ENCODE measurements at regions not wholly inside any gene's neighbourhood (a gene's known extent, or its start where the extent isn't known, plus 50 kb on each side); places are given as distances from the start of the nearest gene placed in this dataset.
A peak's percentile ranks its signal among the peaks of the same experiment; 100 is the strongest.

GRCh38 chr3:98982351-98982750, 80.9 kb upstream of the DCBLD2 start:
- no peak overlapping the region for H2BK15ac ChIP-seq (ENCODE audit: low read depth, low read length)
- H3K4me1 Mint-ChIP-seq = peaks cover 18 to 21% of the 10 kb centered on the region in 2 experiments
- H4K5ac ChIP-seq (ENCODE audit: insufficient read length, low read depth, low read length) = no peak overlapping the region
- no peak for TF ChIP-seq CTCF (conservative IDR thresholded peaks at IDR 0.05)
- no peak overlapping the region for H4K91ac ChIP-seq (ENCODE audit: insufficient read length, low read depth, low read length)
- no peak overlapping the region for H2BK120ac ChIP-seq (ENCODE audit: low read depth, low read length, poor library complexity, severe bottlenecking)
- no peaks in the 10 kb centered on the region for H3K9me3 Mint-ChIP-seq
- H3K56ac ChIP-seq (ENCODE audit: insufficient read length, low read depth, low read length) = no peak overlapping the region
- no peak overlapping the region for H3K9ac ChIP-seq (ENCODE audit: extremely low read depth, insufficient read length, low read length)
- H3K27ac ChIP-seq (ENCODE audit: insufficient read length, low read depth, low read length) = no peak overlapping the region
- H3K79me1 ChIP-seq (ENCODE audit: insufficient read depth, low read depth, low read length, poor library complexity, severe bottlenecking) = no peaks in the 10 kb centered on the region
- H3K23me2 ChIP-seq (ENCODE audit: insufficient read length, low read depth, low read length, poor library complexity, severe bottlenecking) = no peaks in the 10 kb centered on the region
- H3K4me2 ChIP-seq (ENCODE audit: insufficient read depth, insufficient read length, low read length) = no peak overlapping the region
- H2BK5ac ChIP-seq (ENCODE audit: insufficient read length, low read length) = no peak overlapping the region
- no peak overlapping the region for H3K4me3 Mint-ChIP-seq
- no peak overlapping the region for H3T11ph ChIP-seq (ENCODE audit: low read length)
- no peak overlapping the region for H2AFZ ChIP-seq (ENCODE audit: low read length)
- DNase-seq = no peak
- H2AK5ac ChIP-seq (ENCODE audit: insufficient read length, low read length) = no peak overlapping the region
- no peaks in the 10 kb centered on the region for H3K9me3 ChIP-seq (ENCODE audit: control insufficient read depth, low read depth, low read length)
- H3K4me1 ChIP-seq (ENCODE audit: insufficient read depth, low read length) = no peaks in the 10 kb centered on the region
- H2BK12ac ChIP-seq (ENCODE audit: insufficient read length, low read depth, low read length) = no peak overlapping the region
- H3K36me3 Mint-ChIP-seq (ENCODE audit: insufficient read depth in 1 of 3, low read depth in 3 of 3) = no peaks in the 10 kb centered on the region
- H3K18ac ChIP-seq (ENCODE audit: insufficient read length, low read depth, low read length) = no peak overlapping the region
- H3K23ac ChIP-seq (ENCODE audit: insufficient read length, low read depth, low read length) = no peak overlapping the region
- no peak overlapping the region for H4K8ac ChIP-seq (replicated peaks; ENCODE audit: insufficient read length, low read depth, low read length)
- H3K79me2 ChIP-seq (ENCODE audit: insufficient read depth, low read length) = no peaks in the 10 kb centered on the region
- no peak overlapping the region for H2BK20ac ChIP-seq (ENCODE audit: low read depth, low read length, poor library complexity, severe bottlenecking)
- WGBS (ENCODE audit: extremely low coverage, insufficient read length, low lambda C conversion rate) = no CpG with 5 or more reads among the region's 2 CpGs
- no peaks in the 10 kb centered on the region for H4K20me1 ChIP-seq (ENCODE audit: control insufficient read depth, insufficient read depth, insufficient read length)
- no peaks in the 10 kb centered on the region for H3K27me3 ChIP-seq (ENCODE audit: insufficient read depth, low read length)
- H3K4ac ChIP-seq (ENCODE audit: low read depth, low read length) = no peak overlapping the region
- no peak overlapping the region for H3K14ac ChIP-seq (ENCODE audit: insufficient read depth, low read length)
- H3K27me3 Mint-ChIP-seq (ENCODE audit: low read depth) = no peaks in the 10 kb centered on the region
- H3K27ac Mint-ChIP-seq = peak overlapping the region in 1 of 3 experiments; percentile 3; a peak in 1 of 7 replicates
